Activated CD4-positive, alpha-beta T cell treated with anti-CD3 and anti-CD28 coated beads for 4 hours (primary cell): ENCODE measurements at regions not wholly inside any gene's neighbourhood (a gene's known extent, or its start where the extent isn't known, plus 50 kb on each side); places are given as distances from the start of the nearest gene placed in this dataset.

Experiments
- DNase-seq, 2 donors: peaks; one replicate each; pipeline ENCODE4 v3.0.0-alpha.2; 2020

DNA sequence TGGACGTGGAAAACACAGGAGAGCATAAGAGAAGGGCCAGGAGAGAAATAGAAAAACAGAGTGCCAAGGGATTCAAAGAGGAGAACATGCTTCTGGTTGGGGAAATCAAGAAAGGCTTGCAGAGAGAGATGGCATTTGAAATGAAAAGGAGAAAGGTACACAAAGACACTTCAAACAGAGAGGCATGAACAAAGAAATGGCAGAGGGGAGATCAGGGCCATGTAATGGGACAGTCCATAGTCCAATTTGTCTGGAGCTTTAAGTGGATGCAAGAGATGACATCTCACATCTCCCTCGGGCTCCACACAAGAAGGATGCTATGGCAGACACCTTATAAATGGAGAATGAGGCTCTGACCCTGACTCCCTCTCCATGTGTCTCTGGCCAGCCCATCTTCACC, 331.1 kb downstream of the MLLT3 start:
- DNase-seq: no peak

DNA sequence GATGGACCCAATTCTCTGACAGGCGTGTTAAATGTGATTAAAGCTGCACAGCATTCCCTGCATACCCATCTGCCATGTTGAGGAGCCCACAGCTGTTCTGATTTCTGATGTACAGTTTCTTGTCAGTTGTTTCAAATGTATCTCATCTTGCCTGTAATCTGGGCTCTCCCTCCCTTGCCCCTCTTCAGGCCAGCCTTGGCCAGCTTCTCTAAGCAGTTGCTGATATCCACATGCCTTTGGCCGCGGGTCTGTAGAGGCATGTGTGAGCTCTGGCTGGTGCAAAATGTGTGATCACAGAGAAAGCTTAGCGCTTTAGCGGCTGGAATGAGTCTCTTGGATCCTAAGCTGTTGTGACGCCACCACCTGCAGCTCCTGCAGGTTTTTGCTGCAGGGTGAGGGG, 332.0 kb downstream of the MLLT3 start:
- DNase-seq: no peak

DNA sequence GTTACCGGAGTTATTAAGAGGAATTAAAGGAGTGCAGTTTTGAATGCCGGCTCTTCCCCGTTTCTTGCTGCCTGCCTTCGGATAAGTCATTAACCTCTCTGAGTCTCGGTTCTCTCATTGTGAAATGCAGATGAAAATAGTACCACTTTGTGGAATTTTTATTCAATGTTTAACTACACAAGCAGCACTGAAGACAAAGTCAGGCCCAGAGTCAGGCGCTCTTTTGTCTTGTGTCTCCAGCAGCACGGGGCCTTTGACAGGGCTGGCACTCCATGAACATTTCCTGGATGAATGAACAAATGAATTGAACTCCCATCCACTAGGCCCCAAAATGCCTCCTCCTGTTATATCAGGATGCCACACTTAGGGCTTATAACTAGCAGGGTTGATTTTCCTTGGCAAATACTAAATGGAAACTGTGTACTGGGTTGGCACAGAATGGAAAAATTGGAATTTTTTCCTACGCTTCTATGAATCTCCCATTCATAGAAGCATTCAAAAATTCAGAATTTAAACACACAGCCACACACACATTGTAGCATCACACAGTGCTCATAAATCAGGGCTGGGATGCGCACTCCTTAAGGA, 332.8 kb downstream of the MLLT3 start:
- no peak for DNase-seq

DNA sequence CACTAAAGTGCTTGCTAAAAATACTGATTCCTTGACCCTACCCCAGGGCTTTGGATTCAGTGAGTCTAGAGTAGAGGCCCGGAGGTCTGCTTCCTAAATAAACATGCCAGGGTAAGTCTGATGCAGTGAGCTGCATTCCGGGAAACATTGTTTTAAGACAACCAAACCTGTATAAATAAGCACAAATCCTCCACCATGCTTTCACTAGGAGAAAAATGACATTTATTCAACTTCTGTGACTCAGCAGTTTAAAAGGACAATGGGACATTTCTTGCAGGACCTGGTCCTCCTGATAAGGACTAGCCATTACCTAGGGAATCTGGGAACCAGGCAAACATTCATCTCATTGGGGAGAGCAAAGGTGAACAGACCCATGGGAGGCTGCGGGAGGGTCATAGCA, 335.3 kb downstream of the MLLT3 start:
- DNase-seq: no peak

DNA sequence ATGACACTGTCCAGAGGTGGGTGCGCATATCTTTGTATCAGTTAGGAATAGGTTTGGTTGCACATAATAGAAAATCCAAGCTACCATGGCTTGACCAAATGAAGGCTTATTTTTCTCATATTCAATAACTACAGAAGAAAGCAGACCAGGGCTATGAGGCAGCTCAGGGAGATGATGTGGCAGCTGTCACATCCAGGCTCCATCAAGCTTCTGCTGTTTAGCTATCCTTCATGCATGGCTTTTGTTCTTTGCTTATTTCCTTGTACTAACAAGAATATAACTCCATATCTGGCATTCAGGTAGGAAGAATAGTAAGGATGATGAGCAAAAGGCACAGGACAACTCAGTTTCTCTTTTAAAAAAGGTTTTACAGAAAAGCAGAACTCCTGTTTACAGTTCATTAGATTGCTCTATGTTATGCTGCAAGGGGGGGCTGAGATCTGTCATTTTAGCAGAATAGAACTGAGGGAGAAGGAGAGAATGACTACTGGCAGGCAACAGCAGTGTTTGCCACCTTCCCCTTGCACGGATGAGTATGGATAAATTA, 336.1 kb downstream of the MLLT3 start:
- DNase-seq: no peak

DNA sequence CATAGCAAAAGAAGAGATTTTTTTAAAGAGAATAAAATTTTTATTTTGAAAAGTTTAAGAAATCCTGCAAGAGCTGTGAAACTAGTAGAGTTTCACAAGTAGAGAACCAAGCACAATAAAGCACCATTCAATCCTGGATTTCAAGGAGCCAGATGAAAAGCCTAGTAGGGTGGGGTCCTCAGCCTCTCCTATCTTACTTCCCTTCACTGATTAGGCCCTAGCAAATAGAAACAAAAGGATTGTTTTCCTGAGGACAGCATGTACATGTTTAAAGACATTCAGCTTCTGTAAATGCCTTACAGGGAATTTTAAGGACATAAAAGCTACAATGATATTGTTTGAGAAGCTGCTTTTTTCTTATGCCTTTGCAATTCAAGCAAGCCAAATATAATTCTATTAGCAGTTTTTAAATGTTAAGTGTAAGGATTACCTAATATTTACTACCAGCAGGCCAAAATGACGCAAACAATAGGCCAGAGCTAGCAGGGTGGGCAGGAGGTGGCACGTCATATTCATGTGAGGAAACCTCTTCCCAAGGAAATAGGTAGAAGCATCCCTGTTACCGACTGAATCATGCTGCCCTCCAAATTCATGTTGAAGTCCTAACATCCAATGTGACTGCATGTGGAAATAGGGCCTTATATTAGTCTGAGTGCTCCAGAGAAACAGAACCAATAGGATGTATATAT, 337.6 kb downstream of the MLLT3 start:
- DNase-seq: no peak

DNA sequence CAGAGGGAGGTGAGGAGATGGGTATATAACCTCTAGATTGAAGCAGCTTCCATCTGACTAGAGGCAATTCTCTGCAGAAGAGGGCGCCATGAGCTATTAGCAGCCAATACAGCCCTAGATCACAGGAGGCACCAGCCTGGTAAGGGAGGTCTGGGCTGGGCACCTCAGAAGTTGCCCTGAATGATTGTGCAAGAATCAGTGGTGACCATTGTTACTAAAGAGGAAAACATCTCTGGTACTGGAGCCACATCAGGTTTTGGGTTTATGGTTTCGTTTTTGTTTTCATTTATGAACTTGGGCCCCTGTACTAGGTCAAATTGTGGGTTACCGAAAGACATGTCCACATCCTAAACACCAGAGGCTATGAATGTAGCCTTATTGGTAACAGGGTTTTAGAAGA, 342.0 kb downstream of the MLLT3 start:
- DNase-seq: no peak

DNA sequence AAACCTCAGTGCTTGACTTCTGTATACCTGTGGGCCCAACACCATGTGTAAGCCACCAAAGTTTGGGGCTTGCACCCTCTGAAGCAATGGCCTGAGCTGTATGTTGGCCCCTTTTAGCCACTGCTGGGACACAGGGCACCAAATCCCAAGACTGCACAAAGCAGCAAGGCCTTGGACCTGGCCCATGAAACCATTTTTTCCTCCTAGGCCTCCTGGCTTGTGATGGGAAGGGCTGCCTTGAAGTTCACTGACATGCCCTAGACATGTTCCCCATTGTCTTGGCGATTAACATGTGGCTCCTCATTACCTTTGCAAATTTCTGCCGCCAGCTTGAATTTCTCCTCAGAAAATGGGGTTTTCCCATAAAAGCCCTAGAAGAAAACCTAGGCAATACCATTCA, 345.5 kb downstream of the MLLT3 start:
- no peak for DNase-seq

DNA sequence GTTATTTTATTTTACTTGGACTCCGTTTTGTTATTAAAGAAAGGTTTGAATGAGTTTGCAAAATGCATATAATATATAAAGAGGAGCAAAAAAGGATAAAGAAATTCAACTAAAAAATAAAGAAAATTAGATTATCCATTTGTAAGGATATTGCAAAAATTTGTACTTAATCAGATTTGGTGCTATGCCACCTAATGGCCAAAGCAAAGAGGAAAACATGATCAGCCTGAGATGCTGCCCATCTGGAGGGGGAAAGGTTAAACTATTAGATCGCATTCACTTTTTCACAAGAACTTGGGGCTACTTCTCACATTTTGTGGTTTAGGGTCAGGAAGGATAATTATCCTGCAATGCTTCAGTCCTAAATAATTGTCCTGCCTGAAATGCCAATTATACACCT, 350.6 kb downstream of the MLLT3 start:
- DNase-seq: no peak

DNA sequence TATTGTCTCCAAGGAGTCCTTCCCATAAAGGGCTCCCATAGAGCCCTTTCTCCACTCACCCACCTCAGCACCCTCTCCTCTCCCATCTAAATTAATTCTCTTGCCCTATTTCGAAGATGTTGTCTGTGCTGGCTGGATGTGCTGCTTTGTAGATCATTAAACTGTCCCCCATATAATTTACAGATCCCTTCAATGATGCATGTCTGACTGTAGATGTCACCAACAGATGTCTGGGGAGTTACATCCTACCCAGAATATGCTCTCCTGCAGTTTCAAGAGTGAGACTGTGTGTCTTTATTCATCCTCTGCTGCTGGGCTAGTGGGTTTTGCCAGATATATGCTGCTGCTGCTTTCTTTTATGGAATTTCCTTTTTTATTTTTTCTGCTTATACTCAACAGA, 351.2 kb downstream of the MLLT3 start:
- DNase-seq: no peak

DNA sequence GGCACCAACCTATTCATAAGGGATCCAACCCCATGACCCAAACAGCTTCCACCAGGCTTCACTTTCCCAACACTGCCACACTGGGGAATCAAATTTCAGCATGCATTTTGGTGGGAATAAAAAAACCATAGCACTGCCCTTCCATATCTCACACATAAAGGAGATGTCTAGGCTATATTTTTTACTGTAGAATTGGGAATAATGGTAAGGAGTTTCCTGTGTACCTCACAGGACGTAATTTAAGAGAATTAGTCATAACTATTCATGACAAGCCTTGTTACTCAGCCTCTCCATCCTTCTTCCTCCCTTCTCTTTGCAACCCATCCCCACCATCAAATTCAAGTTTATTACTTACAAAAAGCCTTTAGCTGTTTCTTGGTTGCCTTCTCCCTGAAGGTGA, 352.1 kb downstream of the MLLT3 start:
- no peak for DNase-seq

DNA sequence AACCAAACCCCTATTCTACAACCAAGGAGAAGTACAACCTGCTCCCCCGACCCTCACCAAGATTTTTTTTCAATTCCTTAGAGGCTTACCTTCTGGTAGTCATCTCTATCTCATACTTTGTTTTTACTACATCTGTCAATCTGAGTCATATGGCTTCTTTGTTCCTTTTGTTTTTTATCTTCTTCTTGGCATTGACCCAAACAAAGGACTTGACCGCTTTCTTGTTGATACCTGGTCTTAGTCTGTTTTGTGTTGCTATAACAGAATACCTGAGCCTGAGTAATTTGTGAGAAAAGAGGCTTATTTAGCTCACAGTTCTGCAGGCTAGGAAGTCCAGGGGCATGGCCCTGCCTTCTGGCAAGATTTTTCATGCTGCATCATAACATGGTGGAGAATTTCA, 352.7 kb downstream of the MLLT3 start:
- no peak for DNase-seq

DNA sequence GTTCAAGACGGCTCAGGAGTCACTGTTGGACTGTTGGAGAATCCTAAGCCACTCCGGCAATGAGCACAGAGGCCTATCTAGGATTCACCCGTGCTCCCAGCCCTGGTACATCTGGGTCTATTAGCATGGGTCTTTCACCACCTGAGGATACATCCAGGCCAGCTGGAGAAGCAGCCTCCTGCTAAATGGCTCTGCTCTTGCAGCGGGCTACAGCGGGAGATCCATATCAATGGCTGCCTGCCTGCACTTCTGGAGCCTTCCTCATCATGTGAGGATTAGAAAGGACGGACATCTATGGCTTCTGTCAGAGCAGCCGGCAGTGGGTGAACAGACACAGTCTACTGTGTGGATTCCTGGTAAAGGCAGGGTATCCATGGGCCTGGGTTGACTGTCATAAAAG, 357.4 kb downstream of the MLLT3 start:
- no peak for DNase-seq

DNA sequence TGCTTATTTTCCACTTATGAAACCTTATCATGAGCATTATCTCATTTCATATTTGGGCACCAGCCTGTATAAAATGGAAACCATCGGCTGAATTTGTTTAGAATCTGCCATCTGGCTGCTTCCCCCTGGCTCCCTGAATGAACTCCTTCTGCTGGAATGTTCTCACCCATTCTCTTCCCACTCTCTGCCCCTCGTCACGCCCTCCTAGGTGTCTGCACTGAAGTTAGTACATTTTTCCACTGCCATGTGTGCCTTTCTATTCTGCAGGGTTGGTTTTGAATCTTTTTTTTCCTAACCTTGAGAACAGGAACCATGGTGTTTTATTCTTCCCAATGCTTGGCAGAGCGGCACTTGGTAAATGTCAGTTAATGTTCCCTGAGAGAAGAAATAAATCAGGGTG, 359.7 kb downstream of the MLLT3 start:
- DNase-seq: no peak

DNA sequence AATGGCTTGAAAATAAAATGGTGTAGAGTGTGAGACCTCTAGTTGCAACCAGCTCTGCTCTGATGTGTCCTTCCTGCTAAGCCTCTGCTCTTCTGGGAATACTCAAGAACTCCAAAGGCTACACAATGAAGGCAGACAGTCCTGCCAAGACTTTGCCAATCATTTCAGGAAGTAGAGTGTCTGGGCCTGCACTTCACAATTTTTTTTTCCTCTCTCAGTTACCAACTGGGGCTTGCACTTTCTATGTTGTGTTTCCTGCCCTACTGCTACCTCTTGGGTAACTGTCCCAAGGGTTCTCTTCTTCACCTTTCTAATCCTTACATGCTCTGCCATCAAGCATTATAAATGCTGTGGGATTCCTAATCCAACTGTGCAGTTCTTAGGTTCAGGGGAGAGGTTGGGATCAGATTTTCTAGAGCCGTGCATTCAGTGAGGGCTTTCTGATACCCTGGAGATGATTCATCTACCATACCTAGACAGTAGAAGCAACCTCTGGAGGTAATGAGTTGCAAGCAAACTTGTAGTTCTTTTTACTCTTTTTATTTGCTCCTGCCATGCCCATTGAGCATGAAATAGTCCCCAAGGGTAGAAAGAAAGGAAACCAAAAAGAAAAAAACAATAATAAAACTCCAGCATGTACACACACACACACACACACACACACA, 365.9 kb downstream of the MLLT3 start:
- DNase-seq: no peak

DNA sequence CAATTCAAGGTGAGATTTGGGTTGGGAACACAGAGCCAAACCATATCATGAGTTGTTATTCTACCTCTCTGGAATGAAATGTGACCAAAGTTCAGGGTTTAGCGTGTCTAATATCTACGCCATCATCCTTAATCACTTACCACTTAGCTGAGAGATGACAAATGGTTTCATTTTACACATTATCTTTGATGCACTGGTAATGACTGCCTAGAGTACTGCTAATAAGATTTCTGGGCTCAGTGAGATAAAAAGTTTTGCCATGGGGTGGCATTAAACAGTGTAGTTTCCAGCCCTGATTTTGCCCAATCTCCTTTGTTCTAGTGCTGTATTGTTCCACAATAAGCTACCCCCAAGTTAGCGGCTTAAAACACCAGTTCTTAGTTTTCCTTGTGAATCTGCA, 367.2 kb downstream of the MLLT3 start:
- DNase-seq: no peak

DNA sequence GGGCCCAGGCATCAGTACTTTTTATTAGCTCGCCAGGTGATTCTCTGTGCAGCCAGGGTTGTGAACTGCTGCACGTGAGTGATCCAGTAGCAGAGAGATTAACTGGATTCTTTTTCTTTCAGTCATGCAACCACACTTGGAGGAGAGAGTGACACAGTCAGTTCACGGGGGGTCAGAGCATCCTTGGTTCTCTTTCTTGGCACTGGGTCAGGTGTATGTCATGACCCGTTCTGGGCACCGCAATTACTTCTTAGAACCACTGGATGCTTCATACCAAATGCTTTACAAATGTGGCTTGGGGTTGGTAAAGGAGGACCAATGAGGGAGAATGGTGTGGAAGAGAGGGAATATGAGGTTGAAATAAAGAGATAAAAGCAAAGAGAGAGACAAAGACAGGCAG, 368.7 kb downstream of the MLLT3 start:
- no peak for DNase-seq

DNA sequence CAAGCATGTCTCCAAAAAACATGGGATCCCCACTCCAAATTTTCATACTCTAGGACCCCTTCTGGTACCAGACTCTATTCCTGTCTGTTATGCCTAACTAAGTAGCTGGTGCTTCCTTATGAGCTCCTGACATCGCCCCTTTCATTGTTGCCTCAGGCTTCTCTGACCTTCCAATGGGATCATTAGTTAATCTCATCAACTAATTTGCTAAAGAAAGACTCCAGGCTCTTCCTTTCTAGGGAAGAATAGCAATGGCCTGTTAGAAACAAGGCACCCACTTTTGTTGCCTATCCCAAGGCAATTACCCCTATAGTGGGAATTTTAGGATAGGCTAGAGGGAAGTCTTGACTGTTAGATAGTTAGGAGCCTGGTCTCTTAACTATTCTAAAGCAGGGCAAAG, 369.5 kb downstream of the MLLT3 start:
- no peak for DNase-seq

DNA sequence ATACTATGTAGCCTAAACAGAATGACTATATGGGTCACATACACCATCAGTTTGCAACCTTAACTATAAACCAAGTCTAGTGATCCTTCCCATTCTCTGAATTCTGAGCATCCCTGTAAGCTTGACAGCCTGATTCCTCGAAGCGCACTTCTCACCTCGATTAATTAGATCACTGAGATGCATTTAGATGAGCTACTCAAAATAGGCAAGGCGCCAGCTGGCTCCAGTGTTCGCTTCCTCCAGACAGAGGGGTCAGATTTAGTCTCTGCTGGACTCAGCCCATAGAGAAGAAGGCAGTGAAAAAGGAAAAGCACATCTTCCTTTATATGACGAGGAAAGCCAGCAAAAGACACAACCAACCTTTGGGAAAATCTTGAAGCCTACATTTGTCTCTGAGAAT, 371.5 kb downstream of the MLLT3 start:
- no peak for DNase-seq

DNA sequence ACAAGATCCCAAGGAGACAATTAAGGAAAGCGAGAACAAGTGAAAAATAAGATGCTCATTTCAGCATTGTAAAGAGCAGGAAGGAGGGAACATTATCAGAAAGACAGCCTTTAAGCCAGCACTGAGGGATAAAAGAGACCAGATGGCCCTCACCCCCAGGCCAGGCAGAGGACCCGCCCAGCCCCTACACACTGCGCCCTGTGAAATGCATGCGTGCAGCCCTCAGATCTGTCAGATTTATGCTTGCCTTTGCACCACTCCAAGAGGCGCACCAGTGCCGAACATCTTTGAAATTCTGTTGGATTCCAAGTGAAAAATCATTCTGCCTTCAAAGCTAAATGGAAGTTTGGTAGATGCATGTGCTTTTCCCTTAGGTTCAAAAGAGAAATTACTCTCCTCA, 378.0 kb downstream of the MLLT3 start:
- no peak for DNase-seq

DNA sequence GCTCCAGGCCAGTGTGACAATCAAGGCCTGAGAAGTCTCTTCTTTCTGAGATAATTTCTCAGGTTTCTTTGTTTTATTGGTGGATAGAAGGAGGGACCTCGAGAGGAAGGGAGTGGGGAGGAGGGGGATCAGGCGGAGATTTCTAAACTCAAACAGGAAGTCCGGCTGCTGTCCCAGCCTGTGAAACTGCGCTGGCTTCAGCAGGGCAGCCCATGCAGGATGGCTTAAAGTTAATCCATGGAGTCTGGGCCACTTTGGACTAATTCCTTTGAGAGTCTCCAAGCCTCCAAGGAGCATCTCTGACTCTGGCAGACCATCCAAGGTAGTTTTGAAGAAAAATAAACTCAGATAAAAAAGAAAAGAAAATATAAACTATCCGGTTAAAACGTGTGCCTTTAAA, 378.5 kb downstream of the MLLT3 start:
- DNase-seq: no peak

DNA sequence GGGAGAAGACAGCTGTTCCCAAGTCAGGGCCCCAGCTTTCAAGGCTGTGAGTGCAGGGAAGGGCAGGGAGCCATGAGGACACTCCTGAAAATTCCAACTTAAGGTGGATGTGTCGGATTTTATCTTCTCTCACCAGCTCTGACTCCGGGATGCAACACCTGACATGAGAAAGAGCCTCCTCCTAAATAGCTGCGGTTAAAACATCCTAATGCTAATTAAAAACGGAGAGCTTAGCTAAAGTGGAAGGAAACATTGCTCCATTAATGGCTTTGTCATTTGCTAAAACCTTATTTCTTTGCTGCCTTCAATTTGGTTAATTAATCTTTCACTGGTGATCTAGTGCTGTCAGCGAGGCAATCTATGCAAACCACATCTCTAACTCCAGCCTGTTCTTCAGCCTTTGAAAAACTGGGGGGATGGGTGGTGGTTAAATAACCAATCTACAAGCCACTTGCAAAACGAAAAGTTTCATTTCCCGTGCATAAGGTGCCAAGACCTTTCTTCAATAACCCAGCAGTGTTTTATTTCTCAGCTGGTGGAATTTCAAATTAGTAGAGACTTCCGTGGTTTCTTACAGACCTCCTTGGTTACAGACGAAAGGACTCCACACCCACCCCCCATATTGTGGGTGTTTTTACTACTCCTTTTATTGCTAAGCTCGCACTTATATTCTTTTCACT, 379.6 kb downstream of the MLLT3 start:
- peak; percentile 8 to 11 for DNase-seq

DNA sequence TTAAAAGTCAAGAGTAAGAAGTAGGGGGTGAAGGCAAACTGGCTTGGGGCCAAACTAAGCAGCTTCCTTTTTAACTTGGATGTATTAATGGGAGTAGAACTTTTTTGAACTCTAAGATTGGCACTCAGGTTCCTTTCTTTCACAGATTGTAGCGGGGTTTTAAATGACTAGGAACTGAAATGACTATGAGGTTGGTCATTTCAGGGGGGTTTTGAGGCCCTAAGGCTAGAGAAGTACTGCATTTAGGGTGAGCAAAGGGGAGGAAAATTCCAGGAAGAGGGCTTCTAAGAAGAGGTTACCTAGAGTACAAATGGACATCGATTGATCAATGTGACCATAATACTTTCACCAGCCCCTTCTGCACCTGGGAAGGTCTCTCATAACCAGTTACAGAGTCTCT, 381.8 kb downstream of the MLLT3 start:
- no peak for DNase-seq

DNA sequence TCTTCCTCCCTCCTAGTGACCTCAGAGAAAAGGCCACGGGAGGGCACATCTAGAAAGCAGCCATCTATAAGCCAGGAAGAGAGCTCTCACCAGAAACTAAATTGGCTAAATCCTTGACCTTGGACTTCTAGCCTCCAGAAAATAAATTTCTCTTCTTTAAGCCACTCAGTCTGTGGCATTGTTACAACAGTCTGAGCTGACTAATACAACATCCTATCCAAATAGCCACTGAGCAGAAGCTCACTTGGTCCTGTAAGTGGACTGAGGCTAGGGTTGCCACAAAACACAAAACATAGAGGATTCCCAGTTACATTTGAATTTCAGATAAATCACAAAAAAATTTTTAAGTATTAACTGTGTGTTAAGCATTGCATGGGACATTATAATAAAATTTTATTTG, 383.4 kb downstream of the MLLT3 start:
- DNase-seq: no peak
